ENCODE measurements at regions not wholly inside any gene's neighbourhood (a gene's known extent, or its start where the extent isn't known, plus 50 kb on each side); places are given as distances from the start of the nearest gene placed in this dataset.

DNA sequence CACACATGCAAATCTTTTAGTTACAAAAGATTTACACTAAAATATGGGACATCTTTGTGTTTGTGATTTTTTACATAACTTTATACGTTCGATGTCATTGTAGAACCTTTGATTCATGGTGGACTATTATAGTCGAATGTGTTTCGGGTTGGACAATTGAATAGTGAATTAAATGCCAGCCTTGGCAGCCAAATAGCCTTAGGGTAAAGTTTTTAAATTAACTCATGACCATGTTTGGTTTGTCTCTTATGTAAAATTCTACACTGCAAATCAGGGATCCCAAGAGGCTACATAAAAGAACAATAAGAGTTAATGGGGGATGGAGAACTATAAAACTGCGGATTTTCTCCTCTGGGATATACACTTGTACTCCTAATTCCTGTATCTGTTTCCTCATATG, 1735.6 kb upstream of the SPRY2 start (continued):
- TF ChIP-seq, protein P1, sequence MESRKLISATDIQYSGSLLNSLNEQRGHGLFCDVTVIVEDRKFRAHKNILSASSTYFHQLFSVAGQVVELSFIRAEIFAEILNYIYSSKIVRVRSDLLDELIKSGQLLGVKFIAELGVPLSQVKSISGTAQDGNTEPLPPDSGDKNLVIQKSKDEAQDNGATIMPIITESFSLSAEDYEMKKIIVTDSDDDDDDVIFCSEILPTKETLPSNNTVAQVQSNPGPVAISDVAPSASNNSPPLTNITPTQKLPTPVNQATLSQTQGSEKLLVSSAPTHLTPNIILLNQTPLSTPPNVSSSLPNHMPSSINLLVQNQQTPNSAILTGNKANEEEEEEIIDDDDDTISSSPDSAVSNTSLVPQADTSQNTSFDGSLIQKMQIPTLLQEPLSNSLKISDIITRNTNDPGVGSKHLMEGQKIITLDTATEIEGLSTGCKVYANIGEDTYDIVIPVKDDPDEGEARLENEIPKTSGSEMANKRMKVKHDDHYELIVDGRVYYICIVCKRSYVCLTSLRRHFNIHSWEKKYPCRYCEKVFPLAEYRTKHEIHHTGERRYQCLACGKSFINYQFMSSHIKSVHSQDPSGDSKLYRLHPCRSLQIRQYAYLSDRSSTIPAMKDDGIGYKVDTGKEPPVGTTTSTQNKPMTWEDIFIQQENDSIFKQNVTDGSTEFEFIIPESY (IDR thresholded peaks at IDR 0.05) = no peak

DNA sequence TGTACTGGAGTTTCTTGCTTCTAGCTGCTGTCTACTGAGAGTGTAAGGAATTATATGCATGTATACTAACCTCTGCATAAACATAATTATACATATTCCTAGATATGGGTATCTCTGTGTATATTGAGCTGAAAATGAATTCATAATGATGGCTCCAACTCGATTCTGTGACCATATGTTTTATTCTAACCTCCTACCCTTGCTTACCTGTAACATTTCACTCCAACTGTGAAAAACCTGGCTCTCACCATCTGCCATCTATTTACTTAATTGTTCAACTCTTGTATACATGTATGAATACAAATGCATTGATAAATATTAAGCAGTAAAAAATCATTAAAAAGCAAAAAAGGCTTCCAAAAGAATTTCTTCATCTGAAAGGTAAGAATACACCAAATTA, 1729.5 kb upstream of the SPRY2 start:
- no peak overlapping the region for H3K27ac ChIP-seq (ENCODE audit: low read depth in 1 of 2, low read length in 2 of 2)
- no peak for DNase-seq (ENCODE audit: low spot score)
- TF ChIP-seq YY1 (IDR thresholded peaks at IDR 0.05) = no peak
- no peak for TF ChIP-seq FOXA2 (IDR thresholded peaks at IDR 0.05)
- TF ChIP-seq, protein P2, sequence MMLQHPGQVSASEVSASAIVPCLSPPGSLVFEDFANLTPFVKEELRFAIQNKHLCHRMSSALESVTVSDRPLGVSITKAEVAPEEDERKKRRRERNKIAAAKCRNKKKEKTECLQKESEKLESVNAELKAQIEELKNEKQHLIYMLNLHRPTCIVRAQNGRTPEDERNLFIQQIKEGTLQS (IDR thresholded peaks at IDR 0.05) = no peak
- TF ChIP-seq, protein P1 (IDR thresholded peaks at IDR 0.05) = no peak
- no peak for TF ChIP-seq HNF4G (IDR thresholded peaks at IDR 0.05)
- TF ChIP-seq HNF4A (conservative IDR thresholded peaks at IDR 0.05) = no peak
- TF ChIP-seq, protein P3, sequence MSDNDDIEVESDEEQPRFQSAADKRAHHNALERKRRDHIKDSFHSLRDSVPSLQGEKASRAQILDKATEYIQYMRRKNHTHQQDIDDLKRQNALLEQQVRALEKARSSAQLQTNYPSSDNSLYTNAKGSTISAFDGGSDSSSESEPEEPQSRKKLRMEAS (IDR thresholded peaks at IDR 0.05) = no peak
- no peak for TF ChIP-seq TAF1 (conservative IDR thresholded peaks at IDR 0.05)
- no peak for TF ChIP-seq EGR1 (IDR thresholded peaks at IDR 0.05; ENCODE audit: low read depth in 2 of 2)
- TF ChIP-seq FOXA1 (IDR thresholded peaks at IDR 0.05) = no peak
- no peak for TF ChIP-seq RAD21 (IDR thresholded peaks at IDR 0.05)
- TF ChIP-seq JUND (IDR thresholded peaks at IDR 0.05) = no peak
- TF ChIP-seq, protein P4, sequence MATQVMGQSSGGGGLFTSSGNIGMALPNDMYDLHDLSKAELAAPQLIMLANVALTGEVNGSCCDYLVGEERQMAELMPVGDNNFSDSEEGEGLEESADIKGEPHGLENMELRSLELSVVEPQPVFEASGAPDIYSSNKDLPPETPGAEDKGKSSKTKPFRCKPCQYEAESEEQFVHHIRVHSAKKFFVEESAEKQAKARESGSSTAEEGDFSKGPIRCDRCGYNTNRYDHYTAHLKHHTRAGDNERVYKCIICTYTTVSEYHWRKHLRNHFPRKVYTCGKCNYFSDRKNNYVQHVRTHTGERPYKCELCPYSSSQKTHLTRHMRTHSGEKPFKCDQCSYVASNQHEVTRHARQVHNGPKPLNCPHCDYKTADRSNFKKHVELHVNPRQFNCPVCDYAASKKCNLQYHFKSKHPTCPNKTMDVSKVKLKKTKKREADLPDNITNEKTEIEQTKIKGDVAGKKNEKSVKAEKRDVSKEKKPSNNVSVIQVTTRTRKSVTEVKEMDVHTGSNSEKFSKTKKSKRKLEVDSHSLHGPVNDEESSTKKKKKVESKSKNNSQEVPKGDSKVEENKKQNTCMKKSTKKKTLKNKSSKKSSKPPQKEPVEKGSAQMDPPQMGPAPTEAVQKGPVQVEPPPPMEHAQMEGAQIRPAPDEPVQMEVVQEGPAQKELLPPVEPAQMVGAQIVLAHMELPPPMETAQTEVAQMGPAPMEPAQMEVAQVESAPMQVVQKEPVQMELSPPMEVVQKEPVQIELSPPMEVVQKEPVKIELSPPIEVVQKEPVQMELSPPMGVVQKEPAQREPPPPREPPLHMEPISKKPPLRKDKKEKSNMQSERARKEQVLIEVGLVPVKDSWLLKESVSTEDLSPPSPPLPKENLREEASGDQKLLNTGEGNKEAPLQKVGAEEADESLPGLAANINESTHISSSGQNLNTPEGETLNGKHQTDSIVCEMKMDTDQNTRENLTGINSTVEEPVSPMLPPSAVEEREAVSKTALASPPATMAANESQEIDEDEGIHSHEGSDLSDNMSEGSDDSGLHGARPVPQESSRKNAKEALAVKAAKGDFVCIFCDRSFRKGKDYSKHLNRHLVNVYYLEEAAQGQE (IDR thresholded peaks at IDR 0.05) = no peak
- TF ChIP-seq GABPA (IDR thresholded peaks at IDR 0.05 in 1 of 2, conservative IDR thresholded peaks at IDR 0.05 in 1 of 2) = no peak
- TF ChIP-seq, protein P5, sequence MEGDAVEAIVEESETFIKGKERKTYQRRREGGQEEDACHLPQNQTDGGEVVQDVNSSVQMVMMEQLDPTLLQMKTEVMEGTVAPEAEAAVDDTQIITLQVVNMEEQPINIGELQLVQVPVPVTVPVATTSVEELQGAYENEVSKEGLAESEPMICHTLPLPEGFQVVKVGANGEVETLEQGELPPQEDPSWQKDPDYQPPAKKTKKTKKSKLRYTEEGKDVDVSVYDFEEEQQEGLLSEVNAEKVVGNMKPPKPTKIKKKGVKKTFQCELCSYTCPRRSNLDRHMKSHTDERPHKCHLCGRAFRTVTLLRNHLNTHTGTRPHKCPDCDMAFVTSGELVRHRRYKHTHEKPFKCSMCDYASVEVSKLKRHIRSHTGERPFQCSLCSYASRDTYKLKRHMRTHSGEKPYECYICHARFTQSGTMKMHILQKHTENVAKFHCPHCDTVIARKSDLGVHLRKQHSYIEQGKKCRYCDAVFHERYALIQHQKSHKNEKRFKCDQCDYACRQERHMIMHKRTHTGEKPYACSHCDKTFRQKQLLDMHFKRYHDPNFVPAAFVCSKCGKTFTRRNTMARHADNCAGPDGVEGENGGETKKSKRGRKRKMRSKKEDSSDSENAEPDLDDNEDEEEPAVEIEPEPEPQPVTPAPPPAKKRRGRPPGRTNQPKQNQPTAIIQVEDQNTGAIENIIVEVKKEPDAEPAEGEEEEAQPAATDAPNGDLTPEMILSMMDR (IDR thresholded peaks at IDR 0.05; ENCODE audit: low read depth, low read length, missing input control) = no peak
- no peak for TF ChIP-seq RXRA (IDR thresholded peaks at IDR 0.05)
- H3K9me3 ChIP-seq (ENCODE audit: control insufficient read depth in 4 of 4, low read length in 3 of 4) = no peaks in the 10 kb centered on the region
- peaks cover 0 to 3% (median 0%) of the 10 kb centered on the region in 4 donors for H3K27me3 ChIP-seq (ENCODE audit: control insufficient read depth in 4 of 4, insufficient read depth in 4 of 4, low read length in 3 of 4)
- no peak overlapping the region for H3K4me3 ChIP-seq (ENCODE audit: low read depth in 1 of 3, low read length in 3 of 3)
- H3K9ac ChIP-seq (ENCODE audit: low read depth in 1 of 2, low read length in 2 of 2) = no peak overlapping the region
- no peaks in the 10 kb centered on the region for H3K4me1 ChIP-seq (ENCODE audit: control insufficient read depth in 4 of 4, insufficient read depth in 4 of 4, low read length in 3 of 4)
- 21% methylated on average over 1 of the region's 1 CpG for WGBS
- no peaks in the 10 kb centered on the region for H3K36me3 ChIP-seq (ENCODE audit: control insufficient read depth in 4 of 4, insufficient read depth in 3 of 4, low read depth in 1 of 4, low read length in 3 of 4)
